Heart right ventricle (tissue), 16 donors: ENCODE measurements at regions not wholly inside any gene's neighbourhood (a gene's known extent, or its start where the extent isn't known, plus 50 kb on each side); places are given as distances from the start of the nearest gene placed in this dataset.
A peak's percentile ranks its signal among the peaks of the same experiment; 100 is the strongest.

Experiments used
- ATAC-seq, 8 donors: fragments of 200-7000 bp; cut with Tn5 transposase; one replicate each; pipeline ENCODE4 v1.9.1; 2020; ENCODE audit warnings: mild to moderate bottlenecking in 8 of 8, moderate library complexity in 8 of 8, moderate number of reproducible peaks in 1 of 8
- DNase-seq, 2 donors: peaks; one replicate each; pipeline ENCODE4 v3.0.0-alpha.2; 2020
- H3K27ac ChIP-seq, 10 donors: fragments of 200-600 bp; sonication (generic) in 2 of 10; one replicate each; pipeline versions ENCODE4 v1.5.0 to v1.8.0; 2020 to 2022; ENCODE audit warnings: mild to moderate bottlenecking in 3 of 10
- H3K27me3 ChIP-seq, 7 donors: fragments of 200-600 bp; one replicate each; pipeline ENCODE4 v1.8.0; 2021 to 2022; ENCODE audit warnings: mild to moderate bottlenecking in 2 of 7
- H3K36me3 ChIP-seq, 9 donors: fragments of 200-600 bp; sonication (generic) in 1 of 9; one replicate each; pipeline versions ENCODE4 v1.5.0 to v1.8.0; 2020 to 2022; ENCODE audit warnings: mild to moderate bottlenecking in 2 of 9
- H3K4me1 ChIP-seq, 9 donors: fragments of 200-600 bp; sonication (generic) in 1 of 9; one replicate each; pipeline versions ENCODE4 v1.5.0 to v1.8.0; 2020 to 2022; ENCODE audit warnings: mild to moderate bottlenecking in 4 of 9
- H3K4me3 ChIP-seq, 10 donors: fragments of 200-600 bp; sonication (generic) in 2 of 10; one replicate each; pipeline versions ENCODE4 v1.5.0 to v1.8.0; 2020 to 2022; ENCODE audit warnings: mild to moderate bottlenecking in 7 of 10, moderate library complexity in 2 of 10
- H3K9me3 ChIP-seq, 11 donors: fragments of 200-600 bp in 10 of 11; sonication (generic) in 2 of 11; one replicate each; pipeline versions ENCODE4 v1.5.0 to v1.8.0; 2013 to 2022; ENCODE audit warnings: mild to moderate bottlenecking in 2 of 11, control low read depth in 1 of 11, moderate library complexity in 1 of 11
- CTCF ChIP-seq, 9 donors: fragments of 200-600 bp; sonication (generic) in 2 of 9; IDR thresholded peaks; one replicate each; pipeline versions ENCODE4 v1.5.0 to v1.8.0; 2021 to 2022; ENCODE audit warnings: antibody characterized with exemption in 9 of 9, mild to moderate bottlenecking in 5 of 9, moderate library complexity in 1 of 9
- WGBS, 2 donors: extraction: QIAGEN DNeasy Blood & Tissue Kit; methylation state at CpG; one replicate each; pipeline ENCODE4 v1.1.7; 2013; ENCODE audit warnings: inconsistent platforms in 1 of 2; 5-methylcytosine and 5-hydroxymethylcytosine counted together
- intact Hi-C, 10 donors: fragments of 100-400 bp; cut with DNase I; formaldehyde crosslinking; loops; one replicate each; pipeline versions ENCODE4 v1.11.1 to v1.14.2; 2022
- donor health status: Arrhythmogenic right ventricular cardiomyopathy.
- donor health status: ischemic (EF 13 %, LVEDD 7.1; RV severe dilation, severe dysfunction).
- donor health status: healthy with polysubstance abuse.
- donor health status: DM: no; HTN: yes; CAD: no.
- donor health status: DM: no; HTN: no; CAD: no.
- donor health status: ischemic (EF 25% LVEDD 6.9; RV normal size, moderate dysfunction).
- donor health status: ischemic (EF 25% LVEDD 5.7; RV mildly dilated, moderate dysfunction).
- donor health status: healthy.
- donor health status: DM: yes; HTN: yes; CAD: no.
- donor health status: Ischemic cardiomyopathy.
- donor health status: ischemic (EF 35%, LVEDD 5.7; RV mildly dilated, moderate dysfunction).
- donor health status: nonischemic (EF 11% LVEDD 7.7; RV severe dilation, severe dysfunction).
- donor health status: DM: yes; HTN: yes; CAD: no.
- donor health status: PGD.
- donor health status: ischemic (EF 29% LVEDD 5.4; RV normal size, mild dysfunction).
- donor health status: nonischemic (EF 23%, LVEDD 6.1; RV moderate dilation, normal function).

DNA sequence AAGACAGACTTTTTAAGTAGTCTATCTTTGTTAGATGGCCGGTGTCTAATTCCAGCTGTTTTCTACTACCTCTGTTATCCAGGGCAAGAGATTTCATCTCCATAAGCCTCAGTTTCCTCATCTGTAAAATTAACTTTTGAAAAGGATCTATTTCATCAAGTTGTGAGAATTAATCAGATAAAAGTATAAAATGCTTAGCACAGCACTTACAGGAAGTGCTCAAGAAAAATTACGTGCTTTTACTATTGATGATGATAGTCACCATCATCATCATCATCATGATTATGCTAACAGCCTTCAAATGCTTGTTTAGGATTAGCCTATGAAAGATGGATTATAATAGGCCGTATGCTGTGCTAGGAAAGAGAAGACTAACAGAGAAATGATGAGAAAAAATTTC lies 76.2 kb downstream of the CYRIA start:
- DNase-seq (no peak), ATAC-seq (no peak)
- Histone ChIP-seq H3K36me3 (peaks cover 0 to 21% (median 0%) of the 10 kb centered on the region in 9 donors), H3K4me3 (no peak overlapping the region), H3K9me3 (no peaks in the 10 kb centered on the region), H3K4me1 (peaks cover 0 to 13% (median 0%) of the 10 kb centered on the region in 9 donors), H3K27ac (no peak overlapping the region), H3K27me3 (no peaks in the 10 kb centered on the region)
- 95% methylated on average over 3 of the region's 3 CpGs for WGBS, 2 donors
- TF ChIP-seq CTCF (IDR thresholded peaks at IDR 0.05), result no peak
- intact Hi-C loops, result no loop called here

DNA sequence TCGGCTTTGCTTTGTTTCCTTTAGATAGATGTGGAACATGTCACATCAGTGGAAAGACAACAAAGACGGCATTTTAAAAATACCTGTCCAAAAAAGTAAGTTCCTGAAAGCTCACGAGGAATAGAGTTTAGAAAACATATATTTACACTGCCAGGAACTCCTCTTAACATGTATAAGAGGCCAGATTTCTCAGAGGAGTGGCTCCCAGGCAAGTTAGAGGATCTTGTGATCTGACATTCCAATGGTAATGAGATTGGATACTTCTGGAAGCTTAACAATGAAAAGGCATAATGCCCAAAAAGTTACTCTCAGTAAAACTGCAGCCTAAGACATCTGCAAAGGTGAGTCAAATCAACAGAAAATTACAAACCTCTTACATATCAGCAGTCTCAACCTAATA lies 77.1 kb downstream of the CYRIA start:
- H3K9me3 ChIP-seq, result no peaks in the 10 kb centered on the region
- H3K27me3 ChIP-seq, result no peaks in the 10 kb centered on the region
- intact Hi-C loops, result no loop called here
- H3K36me3 ChIP-seq, result peaks cover 0 to 21% (median 0%) of the 10 kb centered on the region in 9 donors
- DNase-seq (no peak), ATAC-seq (no peak)
- H3K4me3 ChIP-seq, result no peak overlapping the region
- peaks cover 0 to 21% (median 0%) of the 10 kb centered on the region in 9 donors for H3K4me1 ChIP-seq
- WGBS, 2 donors, result 83 to 85% methylated on average over 3 of the region's 3 CpGs
- H3K27ac ChIP-seq, result no peak overlapping the region
- TF ChIP-seq CTCF (IDR thresholded peaks at IDR 0.05), result no peak

DNA sequence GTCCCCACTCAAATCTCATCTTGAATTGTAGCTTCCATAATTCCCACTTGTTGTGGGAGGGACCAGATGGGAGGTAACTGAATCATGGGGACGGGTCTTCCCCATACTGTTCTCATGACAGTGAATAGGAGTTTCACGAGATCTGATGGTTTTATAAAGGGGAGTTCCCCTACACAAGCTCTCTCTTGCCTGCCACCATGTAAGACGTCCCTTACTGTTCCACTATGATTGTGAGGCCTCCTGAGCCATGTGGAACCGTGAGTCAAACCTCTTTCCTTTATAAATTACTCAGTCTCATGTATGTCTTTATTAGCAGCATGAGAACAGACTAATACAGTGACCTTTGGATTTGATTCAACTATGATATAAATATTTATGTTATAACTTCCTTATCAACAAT lies 78.0 kb downstream of the CYRIA start:
- H3K9me3 ChIP-seq, result no peaks in the 10 kb centered on the region
- H3K36me3 ChIP-seq, result peaks cover 0 to 21% (median 0%) of the 10 kb centered on the region in 9 donors
- DNase-seq, result no peak
- no peak overlapping the region for H3K4me3 ChIP-seq
- H3K27ac ChIP-seq, result no peak overlapping the region
- ATAC-seq, result no peak
- TF ChIP-seq CTCF (IDR thresholded peaks at IDR 0.05), result no peak
- 90 to 91% methylated on average over 4 of the region's 4 CpGs for WGBS, 2 donors
- H3K27me3 ChIP-seq, result no peaks in the 10 kb centered on the region
- H3K4me1 ChIP-seq, result peaks cover 0 to 21% (median 0%) of the 10 kb centered on the region in 9 donors
- intact Hi-C loops, result no loop called here

DNA sequence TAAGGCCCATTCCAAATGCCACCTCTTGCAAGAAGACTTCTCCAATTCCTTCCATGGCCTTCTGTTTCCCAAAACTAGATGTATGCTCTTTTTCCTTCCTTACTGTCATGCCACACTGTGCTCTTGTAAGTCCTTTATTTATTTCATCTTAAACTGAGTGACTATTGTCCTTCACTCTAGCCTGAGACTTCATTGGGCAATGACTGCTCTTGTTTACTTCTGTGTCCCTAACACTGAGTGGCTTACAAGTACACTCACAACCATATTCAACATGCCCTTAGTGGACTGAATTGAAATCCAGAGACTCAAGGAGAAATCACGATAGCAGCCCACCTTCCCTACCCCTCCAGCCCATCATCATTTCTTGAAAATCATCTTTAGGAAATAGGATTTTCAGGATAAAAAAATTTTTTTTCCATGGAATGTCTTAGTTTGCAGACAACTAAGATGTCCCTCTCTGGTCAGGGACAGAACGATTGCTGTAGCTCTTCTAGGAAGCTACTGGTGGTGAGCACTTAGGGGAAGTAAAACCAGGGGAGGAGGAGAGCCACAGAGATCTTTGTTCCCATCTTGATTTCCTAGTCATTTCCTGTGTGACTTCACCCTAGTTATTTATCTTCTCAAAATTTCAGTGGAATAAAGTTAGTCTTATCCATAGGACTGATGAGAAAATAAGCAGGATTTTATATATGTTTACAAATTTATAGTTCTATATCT lies 80.7 kb downstream of the CYRIA start:
- WGBS, 2 donors, result 75 to 79% methylated on average over 2 of the region's 2 CpGs
- intact Hi-C loops, result no loop called here
- Histone ChIP-seq H3K4me3 (no peak overlapping the region), H3K9me3 (no peaks in the 10 kb centered on the region), H3K27ac (peak overlapping the region in 1 of 10 donors; percentile 57), H3K27me3 (no peaks in the 10 kb centered on the region), H3K36me3 (peaks cover 0 to 21% (median 0%) of the 10 kb centered on the region in 9 donors), H3K4me1 (peaks cover 0 to 21% (median 0%) of the 10 kb centered on the region in 9 donors)
- ATAC-seq, result peak in 4 of 8 donors; percentile 27 to 53 (median 40)
- DNase-seq, result no peak
- no peak for TF ChIP-seq CTCF (IDR thresholded peaks at IDR 0.05)
